ENCODE measurements at regions not wholly inside any gene's neighbourhood (a gene's known extent, or its start where the extent isn't known, plus 50 kb on each side); places are given as distances from the start of the nearest gene placed in this dataset.

- in situ Hi-C loops (cut with MboI; ENCODE audit: low sequenced_read_pairs, unreplicated experiment), result no loop called here
- DNase-seq (ENCODE audit: low spot score), result no peak
- no peak for TF ChIP-seq CTCF (IDR thresholded peaks at IDR 0.05; ENCODE audit: borderline replicate concordance, control extremely low read depth, extremely low read depth, insufficient read depth, missing control alignments)
Measured at GRCh38 chr2:78465707-78466106, 559.8 kb upstream of the REG3G start.

- TF ChIP-seq CTCF (IDR thresholded peaks at IDR 0.05; ENCODE audit: borderline replicate concordance, control extremely low read depth, extremely low read depth, insufficient read depth, missing control alignments), result no peak
- no peak for DNase-seq (ENCODE audit: low spot score)
- in situ Hi-C loops (cut with MboI; ENCODE audit: low sequenced_read_pairs, unreplicated experiment), result no loop called here
Measured at GRCh38 chr2:78476619-78477229, 548.8 kb upstream of the REG3G start.

- DNase-seq (ENCODE audit: low spot score), result no peak
- in situ Hi-C loops (cut with MboI; ENCODE audit: low sequenced_read_pairs, unreplicated experiment), result no loop called here
- TF ChIP-seq CTCF (IDR thresholded peaks at IDR 0.05; ENCODE audit: borderline replicate concordance, control extremely low read depth, extremely low read depth, insufficient read depth, missing control alignments), result no peak
Measured at GRCh38 chr2:78486565-78486964, 538.9 kb upstream of the REG3G start.

- no peak for TF ChIP-seq CTCF (IDR thresholded peaks at IDR 0.05; ENCODE audit: borderline replicate concordance, control extremely low read depth, extremely low read depth, insufficient read depth, missing control alignments)
- in situ Hi-C loops (cut with MboI; ENCODE audit: low sequenced_read_pairs, unreplicated experiment), result no loop called here
Measured at GRCh38 chr2:78498125-78498524, 527.4 kb upstream of the REG3G start.

GRCh38 chr2:78506301-78506700 is 519.2 kb upstream of the REG3G start:
- TF ChIP-seq CTCF (IDR thresholded peaks at IDR 0.05; ENCODE audit: borderline replicate concordance, control extremely low read depth, extremely low read depth, insufficient read depth, missing control alignments), result no peak
- in situ Hi-C loops (cut with MboI; ENCODE audit: low sequenced_read_pairs, unreplicated experiment), result no loop called here
- DNase-seq (ENCODE audit: low spot score), result no peak

More at GRCh38 chr2:78498125-78498524, 527.4 kb upstream of the REG3G start:
- no peak for DNase-seq (ENCODE audit: low spot score)

- DNase-seq (ENCODE audit: low spot score), result no peak
- no peak for TF ChIP-seq CTCF (IDR thresholded peaks at IDR 0.05; ENCODE audit: borderline replicate concordance, control extremely low read depth, extremely low read depth, insufficient read depth, missing control alignments)
Measured at GRCh38 chr2:78521938-78522337, 503.6 kb upstream of the REG3G start.

More at GRCh38 chr2:78521938-78522337, 503.6 kb upstream of the REG3G start:
- in situ Hi-C loops (cut with MboI; ENCODE audit: low sequenced_read_pairs, unreplicated experiment), result no loop called here

All from GM13976 (cell line).